Tibial artery (tissue), 4 donors: ENCODE measurements at regions not wholly inside any gene's neighbourhood (a gene's known extent, or its start where the extent isn't known, plus 50 kb on each side); places are given as distances from the start of the nearest gene placed in this dataset.

Experiments
- DNase-seq, 2 donors: peaks; one replicate each; pipeline ENCODE4 v3.0.0-alpha.2; 2019
- H3K27ac ChIP-seq, 2 donors: fragments of 200-600 bp; sonication (generic) in 1 of 2; 1 replicate in 1 of 2; 2 replicates in 1 of 2; pipeline ENCODE4 v1.5.1; 2018 to 2019; ENCODE audit warnings: mild to moderate bottlenecking in 1 of 2
- H3K27me3 ChIP-seq, 2 donors: fragments of 200-600 bp; sonication (generic) in 1 of 2; one replicate each; pipeline versions ENCODE4 v1.5.1 to v1.6.0; 2016 to 2019
- H3K36me3 ChIP-seq, 3 donors: fragments of 200-600 bp; sonication (generic) in 2 of 3; one replicate each; pipeline ENCODE4 v1.5.1; 2016 to 2019; ENCODE audit warnings: mild to moderate bottlenecking in 2 of 3
- H3K4me1 ChIP-seq, 4 donors: fragments of 200-600 bp; sonication (generic) in 2 of 4; 1 replicate in 3 of 4; 2 replicates in 1 of 4; pipeline ENCODE4 v1.5.1; 2016 to 2019
- H3K4me3 ChIP-seq, 2 donors: fragments of 200-600 bp; sonication (generic) in 1 of 2; 1 replicate in 1 of 2; 2 replicates in 1 of 2; pipeline ENCODE4 v1.5.1; 2018 to 2019; ENCODE audit warnings: mild to moderate bottlenecking in 2 of 2
- H3K9me3 ChIP-seq, 3 donors: fragments of 200-600 bp; sonication (generic) in 1 of 3; one replicate each; pipeline ENCODE4 v1.5.1; 2016 to 2019
- CTCF ChIP-seq, 2 experiments: fragments of 200-600 bp in 1 of 2; fragments of 450-650 bp in 1 of 2; IDR thresholded peaks; one replicate each; pipeline ENCODE4 v1.5.1; 2017 to 2019; ENCODE audit warnings: antibody characterized with exemption in 2 of 2, mild to moderate bottlenecking in 1 of 2, moderate library complexity in 1 of 2
- intact Hi-C: fragments of 100-400 bp; cut with DNase I; formaldehyde crosslinking; loops from one replicate; pipeline ENCODE4 v1.15.0; 2023; ENCODE audit warnings: low total_unique reads

- Histone ChIP-seq H3K36me3 (no peaks in the 10 kb centered on the region), H3K27ac (no peak overlapping the region), H3K4me1 (no peaks in the 10 kb centered on the region), H3K27me3 (no peaks in the 10 kb centered on the region), H3K9me3 (no peaks in the 10 kb centered on the region), H3K4me3 (no peak overlapping the region)
- no peak for DNase-seq
- intact Hi-C loops: no loop called here
- TF ChIP-seq CTCF (IDR thresholded peaks at IDR 0.05): no peak
Measured at GRCh38 chr9:90556897-90557675, 85.5 kb downstream of the DIRAS2 start.

GRCh38 chr9:90559075-90560073, 83.2 kb downstream of the DIRAS2 start:
- no peak for DNase-seq
- Histone ChIP-seq H3K4me3 (no peak overlapping the region), H3K9me3 (no peaks in the 10 kb centered on the region), H3K36me3 (no peaks in the 10 kb centered on the region), H3K27me3 (no peaks in the 10 kb centered on the region), H3K4me1 (no peaks in the 10 kb centered on the region), H3K27ac (no peak overlapping the region)
- TF ChIP-seq CTCF (IDR thresholded peaks at IDR 0.05): no peak
- intact Hi-C loops: no loop called here
